H1 (cell line): ENCODE measurements at regions not wholly inside any gene's neighbourhood (a gene's known extent, or its start where the extent isn't known, plus 50 kb on each side); places are given as distances from the start of the nearest gene placed in this dataset.

Experiments
- CTCF ChIA-PET: fragments of 300-600 bp; sonication (Branson Sonifier 250); formaldehyde crosslinking; loops from one replicate; lab custom pipeline; 2021; ENCODE audit not compliant: partially characterized antibody; lab: Charles Lee
- POLR2A ChIA-PET: fragments of 300-600 bp; sonication (Branson Sonifier 250); formaldehyde crosslinking; loops from one replicate; lab custom pipeline; 2021; ENCODE audit warnings: inconsistent platforms; ENCODE audit not compliant: partially characterized antibody; lab: Charles Lee
- DNase-seq, 2 experiments: peaks; one replicate each; pipeline versions ENCODE4 v3.0.0 to v3.0.0-alpha.2; 2010 to 2022; ENCODE audit warnings: low spot score in 2 of 2, low read depth in 1 of 2, mixed read lengths in 1 of 2
- FAIRE-seq: peaks from 2 replicates; lab custom pipeline; 2011; peaks lifted over from hg19 to GRCh38; lab: Jason Lieb, UNC
- H2AFZ ChIP-seq: 2 replicates; pipeline ENCODE4 v1.8.1; 2012; ENCODE audit warnings: low read length, inconsistent platforms
- H2AK5ac ChIP-seq: 2 replicates; pipeline ENCODE4 v1.6.1; 2013; ENCODE audit warnings: low read depth, low read length
- H2BK120ac ChIP-seq: replicated peaks from 2 replicates; pipeline ENCODE3; 2013; ENCODE audit warnings: low read depth, low read length, inconsistent platforms
- H2BK12ac ChIP-seq: 2 replicates; pipeline ENCODE4 v1.6.1; 2013; ENCODE audit warnings: low read depth, low read length
- H2BK15ac ChIP-seq: 2 replicates; pipeline ENCODE4 v1.6.1; 2013; ENCODE audit warnings: low read length
- H2BK20ac ChIP-seq: 2 replicates; pipeline ENCODE4 v1.6.1; 2013; ENCODE audit warnings: low read length
- H2BK5ac ChIP-seq: 2 replicates; pipeline ENCODE4 v1.6.1; 2013; ENCODE audit warnings: low read depth, low read length
- H3K14ac ChIP-seq: 2 replicates; pipeline ENCODE4 v1.6.1; 2013; ENCODE audit warnings: inconsistent platforms; ENCODE audit not compliant: insufficient read length
- H3K18ac ChIP-seq: 2 replicates; pipeline ENCODE4 v1.6.1; 2013; ENCODE audit warnings: low read length; ENCODE audit errors: extremely low read depth
- H3K23ac ChIP-seq: 2 replicates; pipeline ENCODE4 v1.6.1; 2013; ENCODE audit warnings: inconsistent platforms; ENCODE audit not compliant: insufficient read length
- H3K23me2 ChIP-seq: 2 replicates; pipeline ENCODE4 v1.6.1; 2013; ENCODE audit warnings: low read depth, low read length
- H3K27ac ChIP-seq: 2 replicates; pipeline ENCODE4 v1.6.1; 2011; ENCODE audit warnings: low read depth, low read length, inconsistent platforms
- H3K27me3 ChIP-seq, 4 experiments: replicated peaks in 1 of 4; 1 replicate in 1 of 4; 2 replicates in 3 of 4; pipeline versions ENCODE4 v1.6.1 to v1.8.1; 2011 to 2013; ENCODE audit warnings: low read length in 3 of 4, mild to moderate bottlenecking in 3 of 4, inconsistent platforms in 2 of 4, mixed read lengths in 2 of 4, moderate library complexity in 1 of 4; ENCODE audit not compliant: control insufficient read depth in 3 of 4, insufficient read depth in 3 of 4; ENCODE audit errors: extremely low read depth in 1 of 4
- H3K36me3 ChIP-seq, 4 experiments: 2 replicates each; pipeline versions ENCODE4 v1.6.1 to v1.8.1; 2011 to 2013; ENCODE audit warnings: mild to moderate bottlenecking in 4 of 4, low read length in 3 of 4, moderate library complexity in 2 of 4, control low read depth in 1 of 4, inconsistent platforms in 1 of 4; ENCODE audit not compliant: insufficient read depth in 4 of 4, control insufficient read depth in 2 of 4
- H3K4ac ChIP-seq: replicated peaks from 2 replicates; pipeline ENCODE3; 2013; ENCODE audit warnings: low read length, low read depth, mixed read lengths, inconsistent platforms; ENCODE audit not compliant: insufficient read length
- H3K4me1 ChIP-seq, 4 experiments: replicated peaks in 1 of 4; 1 replicate in 1 of 4; 2 replicates in 3 of 4; pipeline versions ENCODE4 v1.6.1 to v1.8.1; 2011 to 2013; ENCODE audit warnings: low read length in 3 of 4, inconsistent platforms in 2 of 4, mixed read lengths in 1 of 4; ENCODE audit not compliant: insufficient read depth in 4 of 4, control insufficient read depth in 3 of 4
- H3K4me2 ChIP-seq, 2 experiments: 2 replicates each; pipeline versions ENCODE4 v1.6.1 to v1.8.1; 2011 to 2013; ENCODE audit warnings: low read depth in 2 of 2, low read length in 2 of 2, control low read depth in 1 of 2, inconsistent platforms in 1 of 2, mild to moderate bottlenecking in 1 of 2; ENCODE audit not compliant: insufficient read depth in 1 of 2
- H3K4me3 ChIP-seq, 4 experiments: fragments of 200-600, 300-600 bp in 1 of 4; sonication (generic), shearing (Covaris generic), sonication (Bioruptor Twin) in 1 of 4; 2 replicates each; pipeline versions ENCODE4 v1.5.1 to v1.8.1; 2011 to 2016; ENCODE audit warnings: low read length in 4 of 4, low read depth in 3 of 4, control low read depth in 2 of 4, inconsistent platforms in 2 of 4, mild to moderate bottlenecking in 2 of 4, mixed read lengths in 1 of 4, moderate library complexity in 1 of 4; ENCODE audit not compliant: insufficient read depth in 2 of 4; ENCODE audit errors: extremely low read depth in 1 of 4
- H3K56ac ChIP-seq: replicated peaks from 2 replicates; pipeline ENCODE3; 2013; ENCODE audit warnings: low read depth, mild to moderate bottlenecking, mixed read lengths, low read length, inconsistent platforms; ENCODE audit not compliant: insufficient read length
- H3K79me1 ChIP-seq: 2 replicates; pipeline ENCODE4 v1.6.1; 2013; ENCODE audit warnings: low read depth, low read length, control low read depth
- H3K79me2 ChIP-seq, 2 experiments: 2 replicates each; pipeline versions ENCODE4 v1.6.1 to v1.8.1; 2012 to 2013; ENCODE audit warnings: low read length in 2 of 2, mild to moderate bottlenecking in 2 of 2, inconsistent platforms in 1 of 2; ENCODE audit not compliant: insufficient read depth in 2 of 2, control insufficient read depth in 1 of 2
- H3K9ac ChIP-seq, 4 experiments: replicated peaks in 1 of 4; 1 replicate in 1 of 4; 2 replicates in 3 of 4; pipeline versions ENCODE4 v1.6.1 to v1.8.1; 2011 to 2013; ENCODE audit warnings: low read depth in 3 of 4, low read length in 3 of 4, control low read depth in 2 of 4, mild to moderate bottlenecking in 2 of 4, moderate library complexity in 2 of 4, inconsistent platforms in 1 of 4; ENCODE audit errors: extremely low read depth in 1 of 4
- H3K9me3 ChIP-seq, 2 experiments: 2 replicates each; pipeline versions ENCODE4 v1.6.1 to v1.8.1; 2012 to 2013; ENCODE audit warnings: mild to moderate bottlenecking in 2 of 2, moderate library complexity in 2 of 2, control low read depth in 1 of 2, inconsistent platforms in 1 of 2, low read depth in 1 of 2, low read length in 1 of 2, mixed read lengths in 1 of 2; ENCODE audit not compliant: insufficient read depth in 2 of 2
- H4K20me1 ChIP-seq, 2 experiments: replicated peaks in 1 of 2; 2 replicates each; pipeline versions ENCODE3 to v1.8.1; 2011 to 2013; ENCODE audit warnings: inconsistent platforms in 2 of 2, low read length in 2 of 2, mild to moderate bottlenecking in 1 of 2; ENCODE audit not compliant: insufficient read depth in 2 of 2, control insufficient read depth in 1 of 2
- H4K5ac ChIP-seq: 2 replicates; pipeline ENCODE4 v1.6.1; 2013; ENCODE audit warnings: low read length, low read depth, mixed read lengths, inconsistent platforms; ENCODE audit not compliant: insufficient read length
- H4K8ac ChIP-seq: 2 replicates; pipeline ENCODE4 v1.8.0; 2013; ENCODE audit warnings: mild to moderate bottlenecking, moderate library complexity, low read length, inconsistent platforms; ENCODE audit not compliant: insufficient read depth; ENCODE audit errors: extremely low read depth
- H4K91ac ChIP-seq: replicated peaks from 2 replicates; pipeline ENCODE3; 2013; ENCODE audit warnings: low read length, mixed read lengths, inconsistent platforms; ENCODE audit not compliant: insufficient read length
- ASH2L ChIP-seq: fragments of 200-600, 300-600 bp; sonication (generic); IDR thresholded peaks from one replicate; pipeline ENCODE4 v1.7.1; 2017; ENCODE audit warnings: low read length
- CHD1 ChIP-seq: IDR thresholded peaks from 2 replicates; pipeline ENCODE4 v1.6.1; 2012; ENCODE audit warnings: low read depth, low read length, improper control_type of control experiment
- CREB1 ChIP-seq: IDR thresholded peaks from 2 replicates; pipeline ENCODE4 v1.6.1; 2012; ENCODE audit warnings: inconsistent platforms
- EGR1 ChIP-seq: IDR thresholded peaks from 2 replicates; pipeline ENCODE4 v1.6.1; 2011; ENCODE audit warnings: low read depth, low read length, borderline replicate concordance
- GTF2F1 ChIP-seq: IDR thresholded peaks from 2 replicates; pipeline ENCODE4 v1.6.1; 2012; ENCODE audit warnings: low read depth, low read length, improper control_type of control experiment, borderline replicate concordance
- HDAC2 ChIP-seq, 2 experiments: fragments of 300-600 bp in 1 of 2; sonication (generic) in 1 of 2; IDR thresholded peaks; 2 replicates each; pipeline ENCODE4 v1.6.1; 2011 to 2012; ENCODE audit warnings: low read depth in 2 of 2, low read length in 2 of 2, mild to moderate bottlenecking in 2 of 2, moderate library complexity in 2 of 2, borderline replicate concordance in 1 of 2, inconsistent platforms in 1 of 2
- SP1 ChIP-seq: IDR thresholded peaks from 2 replicates; pipeline ENCODE4 v1.6.1; 2011; ENCODE audit warnings: low read depth, low read length
- SP4 ChIP-seq: IDR thresholded peaks from 2 replicates; pipeline ENCODE4 v1.6.1; 2012; ENCODE audit warnings: low read length, inconsistent platforms
- TCF12 ChIP-seq: IDR thresholded peaks from 2 replicates; pipeline ENCODE4 v1.6.1; 2011; ENCODE audit warnings: low read depth, mild to moderate bottlenecking, low read length
- USF2 ChIP-seq: IDR thresholded peaks from 2 replicates; pipeline ENCODE4 v1.6.1; 2011; ENCODE audit warnings: low read length, improper control_type of control experiment
- YY1 ChIP-seq: IDR thresholded peaks from 2 replicates; pipeline ENCODE4 v1.6.1; 2011; ENCODE audit warnings: low read depth, mild to moderate bottlenecking, low read length
- WGBS, 2 experiments: shearing (Covaris generic) in 1 of 2; methylation state at CpG; one replicate each; pipeline versions ENCODE4 v1.1.6 to v1.1.7; 2013 to 2015; ENCODE audit warnings: low lambda C conversion rate in 2 of 2, mixed read lengths in 2 of 2, inconsistent platforms in 1 of 2, low coverage in 1 of 2, missing lambda C conversion rate in 1 of 2; ENCODE audit not compliant: insufficient replicate concordance in 2 of 2, insufficient coverage in 1 of 2, insufficient read length in 1 of 2; ENCODE audit errors: extremely low coverage in 1 of 2, missing lambda C conversion rate in 1 of 2; 5-methylcytosine and 5-hydroxymethylcytosine counted together

DNA sequence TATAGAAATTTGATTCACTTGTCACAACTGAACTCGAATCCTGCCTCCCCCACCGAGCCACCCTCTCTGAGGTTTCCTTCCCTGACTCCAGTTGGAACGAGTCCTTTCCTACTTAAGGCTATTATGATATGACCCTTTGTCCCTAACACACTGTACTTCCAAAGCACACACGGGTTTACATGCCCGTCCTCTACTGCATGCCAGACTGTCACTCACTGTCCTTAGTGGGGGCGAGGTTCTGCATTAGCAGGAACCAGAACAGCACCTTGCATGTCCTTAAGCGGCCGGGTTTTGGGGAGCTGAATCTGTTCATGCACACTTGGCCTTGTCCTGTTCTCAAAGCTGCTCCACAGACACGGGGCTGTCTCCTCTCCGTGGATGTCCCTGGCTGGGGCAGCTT, 164.6 kb upstream of the KCNJ6 start:
- no peaks in the 10 kb centered on the region for H3K9me3 ChIP-seq
- no peak overlapping the region for H3K4ac ChIP-seq
- H3K4me2 ChIP-seq: no peak overlapping the region
- no peaks in the 10 kb centered on the region; the same call in 1 of the 2 replicates for H3K79me1 ChIP-seq
- no peak overlapping the region for H2AK5ac ChIP-seq
- H2BK15ac ChIP-seq: no peak overlapping the region
- H4K91ac ChIP-seq: no peak overlapping the region
- H2BK20ac ChIP-seq: no peak overlapping the region
- no peaks in the 10 kb centered on the region; a peak in 1 of 7 replicates for H3K4me1 ChIP-seq
- WGBS, 2 experiments: 91% methylated on average over 10 of the region's 10 CpGs; no CpG with 5 or more reads in 1 of the 2 experiments
- no peak overlapping the region for H2BK12ac ChIP-seq
- no peak overlapping the region for H3K4me3 ChIP-seq
- no peak overlapping the region for H3K23ac ChIP-seq
- FAIRE-seq: no peak
- no peak overlapping the region for H4K5ac ChIP-seq
- POLR2A ChIA-PET: no interaction called here
- peak overlapping the region; percentile 36; the same call in 1 of the 2 replicates for H4K8ac ChIP-seq
- no peaks in the 10 kb centered on the region for H3K23me2 ChIP-seq
- no peak overlapping the region for H3K56ac ChIP-seq
- H2BK5ac ChIP-seq: no peak overlapping the region
- no peaks in the 10 kb centered on the region for H3K36me3 ChIP-seq
- no peak overlapping the region for H3K27ac ChIP-seq
- no peak overlapping the region for H3K9ac ChIP-seq
- CTCF ChIA-PET: interaction anchor here (0.6 kb wide), 1 partner anchor 65 kb away, joined by 5 read pairs; no protein-coding TSS in a partner anchor
- H2AFZ ChIP-seq: no peak overlapping the region
- H4K20me1 ChIP-seq: no peaks in the 10 kb centered on the region
- H2BK120ac ChIP-seq: no peak overlapping the region
- no peak overlapping the region; the same call in 1 of the 2 replicates for H3K18ac ChIP-seq
- TF ChIP-seq USF2 (no peak), YY1 (no peak), ASH2L (no peak), CHD1 (no peak), HDAC2 (IDR thresholded peaks at IDR 0.05; ENCODE audit: borderline replicate concordance in 1 of 2, low read depth in 2 of 2, low read length in 2 of 2) (no peak), TCF12 (no peak), EGR1 (no peak), SP1 (no peak), GTF2F1 (no peak), CREB1 (no peak), SP4 (no peak)
- no peak for DNase-seq
- no peak overlapping the region for H3K14ac ChIP-seq
- H3K27me3 ChIP-seq: no peaks in the 10 kb centered on the region
- H3K79me2 ChIP-seq: no peaks in the 10 kb centered on the region
